Prostate gland (tissue), 2 donors: ENCODE measurements at regions not wholly inside any gene's neighbourhood (a gene's known extent, or its start where the extent isn't known, plus 50 kb on each side); places are given as distances from the start of the nearest gene placed in this dataset.

ENCODE experiments used
- DNase-seq: peaks from one replicate; pipeline ENCODE4 v3.0.0-alpha.2; 2019; ENCODE audit warnings: low spot score
- H3K27ac ChIP-seq, 2 donors: fragments of 200-600 bp; sonication (generic); 2 replicates each; pipeline ENCODE4 v1.5.1; 2017 to 2019
- H3K27me3 ChIP-seq: fragments of 200-600 bp; sonication (generic); replicated peaks from 2 replicates; pipeline ENCODE4 v1.5.1; 2019; ENCODE audit not compliant: insufficient read depth
- H3K36me3 ChIP-seq, 2 donors: fragments of 200-600 bp; sonication (generic); 1 replicate in 1 of 2; 2 replicates in 1 of 2; pipeline versions ENCODE4 v1.5.1 to v1.8.1; 2017 to 2019
- H3K4me1 ChIP-seq: fragments of 200-600 bp; sonication (generic); replicated peaks from 2 replicates; pipeline ENCODE4 v1.5.1; 2019
- H3K4me3 ChIP-seq, 2 donors: fragments of 200-600 bp; sonication (generic); 2 replicates each; pipeline ENCODE4 v1.5.1; 2017 to 2019
- H3K9me3 ChIP-seq: fragments of 200-600 bp; sonication (generic); 2 replicates; pipeline ENCODE4 v1.5.1; 2017
- CTCF ChIP-seq, 4 experiments: fragments of 200-600 bp in 2 of 4; fragments of 450-650 bp in 2 of 4; sonication (generic) in 2 of 4; IDR thresholded peaks; 1 replicate in 3 of 4; 2 replicates in 1 of 4; pipeline ENCODE4 v1.5.1; 2016 to 2019; ENCODE audit warnings: antibody characterized with exemption in 4 of 4, mild to moderate bottlenecking in 2 of 4, moderate library complexity in 2 of 4
- POLR2A ChIP-seq: fragments of 450-650 bp; IDR thresholded peaks from one replicate; pipeline ENCODE4 v1.6.1; 2016; ENCODE audit warnings: antibody characterized with exemption, mild to moderate bottlenecking
- POLR2AphosphoS5 ChIP-seq: sonication (generic); formaldehyde crosslinking; IDR thresholded peaks from one replicate; pipeline ENCODE4 v1.6.1; 2017; ENCODE audit warnings: antibody characterized with exemption
- WGBS: methylation state at CpG from one replicate; pipeline ENCODE4 v1.1.5; 2018; 5-methylcytosine and 5-hydroxymethylcytosine counted together
- intact Hi-C: fragments of 100-400 bp; cut with DNase I; formaldehyde crosslinking; loops from one replicate; pipeline ENCODE4 v1.14.2; 2022

- Histone ChIP-seq H3K27ac (no peak overlapping the region), H3K4me1 (peaks cover 21% of the 10 kb centered on the region), H3K27me3 (no peaks in the 10 kb centered on the region), H3K4me3 (no peak overlapping the region), H3K36me3 (no peaks in the 10 kb centered on the region), H3K9me3 (no peaks in the 10 kb centered on the region)
- 85% methylated on average over 13 of the region's 13 CpGs for WGBS
- DNase-seq = no peak
- intact Hi-C loops = loop anchor here (5.0 kb wide), 2 partner anchors 68 to 288 kb away; partner anchors contain the start of gene GSE1
- TF ChIP-seq POLR2AphosphoS5 (no peak), POLR2A (no peak), CTCF (IDR thresholded peaks at IDR 0.05) (no peak)
Observed at GRCh38 chr16:85324488-85324887, 212.2 kb upstream of the CIBAR2 start.

- intact Hi-C loops = no loop called here
Observed at GRCh38 chr16:85326113-85326793, 214.0 kb upstream of the CIBAR2 start.

GRCh38 chr16:85326794-85327181 lies 214.5 kb upstream of the CIBAR2 start:
- WGBS = 91% methylated on average over 7 of the region's 8 CpGs
- peaks cover 14% of the 10 kb centered on the region for H3K4me1 ChIP-seq

More at GRCh38 chr16:85326113-85326793, 214.0 kb upstream of the CIBAR2 start:
- no peak for DNase-seq
- no peak overlapping the region for H3K27ac ChIP-seq
- no peaks in the 10 kb centered on the region for H3K36me3 ChIP-seq
- no peak for TF ChIP-seq POLR2AphosphoS5
- TF ChIP-seq POLR2A = no peak
- no peak for TF ChIP-seq CTCF (IDR thresholded peaks at IDR 0.05)
- no peaks in the 10 kb centered on the region for H3K9me3 ChIP-seq
- no peak overlapping the region for H3K4me3 ChIP-seq
- H3K27me3 ChIP-seq = no peaks in the 10 kb centered on the region
- WGBS = 90% methylated on average over 12 of the region's 12 CpGs
- peaks cover 19% of the 10 kb centered on the region for H3K4me1 ChIP-seq

GRCh38 chr16:85327731-85328675 lies 215.7 kb upstream of the CIBAR2 start:
- WGBS = 33% methylated on average over 18 of the region's 21 CpGs
- no peaks in the 10 kb centered on the region for H3K9me3 ChIP-seq
- no peaks in the 10 kb centered on the region for H3K36me3 ChIP-seq
- no peak overlapping the region for H3K27ac ChIP-seq
- H3K27me3 ChIP-seq = no peaks in the 10 kb centered on the region
- no peak for DNase-seq
- H3K4me3 ChIP-seq = no peak overlapping the region
- H3K4me1 ChIP-seq = peaks cover 11% of the 10 kb centered on the region
- TF ChIP-seq POLR2AphosphoS5 (no peak), CTCF (IDR thresholded peaks at IDR 0.05) (no peak), POLR2A (no peak)
- intact Hi-C loops = no loop called here

More at GRCh38 chr16:85326794-85327181, 214.5 kb upstream of the CIBAR2 start:
- Histone ChIP-seq H3K9me3 (no peaks in the 10 kb centered on the region), H3K4me3 (no peak overlapping the region), H3K27me3 (no peaks in the 10 kb centered on the region), H3K27ac (no peak overlapping the region), H3K36me3 (no peaks in the 10 kb centered on the region)
- DNase-seq = no peak
- intact Hi-C loops = no loop called here
- TF ChIP-seq POLR2AphosphoS5 (no peak), CTCF (IDR thresholded peaks at IDR 0.05) (no peak), POLR2A (no peak)
